ENCODE measurements at regions not wholly inside any gene's neighbourhood (a gene's known extent, or its start where the extent isn't known, plus 50 kb on each side); places are given as distances from the start of the nearest gene placed in this dataset.

- TF ChIP-seq CTCF (IDR thresholded peaks at IDR 0.05): no peak
- TF ChIP-seq POLR2A (IDR thresholded peaks at IDR 0.05): no peak
Observed at GRCh38 chr5:163245584-163245983, 191.8 kb upstream of the CCNG1 start.
